GM13977 (cell line): ENCODE measurements at regions not wholly inside any gene's neighbourhood (a gene's known extent, or its start where the extent isn't known, plus 50 kb on each side); places are given as distances from the start of the nearest gene placed in this dataset.
"Not testable (repeated sequence)": the region's sequence is repeated elsewhere in the genome, so short reads cannot be mapped to it uniquely, and the experiment has no call there.

Source experiments
- DNase-seq: peaks from one replicate; pipeline ENCODE4 v3.0.0; 2012; ENCODE audit warnings: low spot score
- CTCF ChIP-seq: IDR thresholded peaks from 2 replicates; pipeline ENCODE4 v1.5.1; 2012; ENCODE audit warnings: mild to moderate bottlenecking, control low read depth; ENCODE audit not compliant: insufficient read depth; ENCODE audit errors: extremely low read depth, missing control alignments
- in situ Hi-C: fragments of 300-500 bp; cut with MboI; formaldehyde crosslinking; loops from one replicate; pipeline ENCODE4 v1.12.0; 2022; ENCODE audit warnings: low sequenced_read_pairs, low pct_unique_long_range_greater_than_20kb, mixed read lengths, inconsistent platforms; ENCODE audit not compliant: unreplicated experiment

DNA sequence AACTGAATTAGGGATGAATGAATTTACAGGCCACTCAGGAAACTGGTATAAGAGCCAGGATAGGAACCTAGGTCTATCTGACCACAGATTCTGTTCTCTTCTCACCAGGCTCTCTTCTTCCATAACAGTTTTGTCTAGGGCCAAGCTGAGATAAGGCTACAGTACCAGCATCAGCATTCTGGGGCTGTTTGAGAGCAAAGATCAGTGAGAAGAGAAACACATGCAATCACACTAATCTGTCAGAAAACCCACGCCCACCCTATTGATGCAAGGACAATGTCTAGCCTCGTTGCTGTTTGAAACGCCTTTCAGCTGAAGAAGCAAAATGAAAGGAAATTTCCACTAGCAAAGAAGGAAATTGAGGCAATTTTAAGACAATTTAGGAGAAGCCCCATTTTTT lies 137.7 kb downstream of the LCA5 start:
- TF ChIP-seq CTCF, result no peak
- no peak for DNase-seq
- in situ Hi-C loops, result no loop called here

DNA sequence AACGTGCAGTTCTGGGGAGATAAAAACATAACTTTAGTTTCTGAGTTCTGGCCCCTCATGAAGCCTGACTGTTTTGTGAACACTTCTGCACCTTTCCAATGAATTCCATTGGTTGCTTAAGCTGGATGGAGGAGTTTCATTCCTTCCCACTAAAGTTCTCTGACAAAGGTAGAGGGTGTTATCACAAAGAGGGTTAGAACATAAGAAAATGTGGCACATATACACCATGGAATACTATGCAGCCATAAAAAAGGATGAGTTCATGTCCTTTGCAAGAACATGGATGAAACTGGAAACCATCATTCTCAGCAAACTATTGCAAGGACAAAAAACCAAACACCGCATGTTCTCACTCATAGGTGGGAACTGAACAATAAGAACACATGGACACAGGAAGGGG lies 138.6 kb downstream of the LCA5 start:
- DNase-seq, in situ Hi-C loops: not testable (repeated sequence)

DNA sequence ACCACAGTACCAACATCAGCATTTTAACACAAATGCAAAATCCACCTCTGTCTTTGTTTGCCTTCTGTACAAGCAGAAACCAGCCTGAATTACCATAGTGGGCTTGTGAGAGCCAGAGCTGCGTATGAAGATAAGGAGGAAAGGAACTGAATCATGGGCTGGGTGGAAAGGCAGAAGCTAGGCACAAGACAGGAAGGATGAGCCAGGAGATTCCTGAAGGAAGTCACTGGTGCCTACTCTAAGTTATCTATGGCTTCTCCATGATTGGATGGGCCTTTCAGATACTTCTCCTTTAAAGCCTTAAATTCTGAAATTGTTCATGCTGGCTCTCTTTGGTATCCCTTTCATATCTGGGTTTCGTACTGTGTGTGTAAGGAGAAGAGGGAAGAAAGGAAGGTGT lies 140.6 kb downstream of the LCA5 start:
- in situ Hi-C loops, result no loop called here
- DNase-seq, result no peak
- TF ChIP-seq CTCF, result no peak

- no peak for TF ChIP-seq CTCF
- in situ Hi-C loops, result no loop called here
- no peak for DNase-seq
These were observed 142.5 kb downstream of the LCA5 start for GRCh38 chr6:79394690-79395089.

DNA sequence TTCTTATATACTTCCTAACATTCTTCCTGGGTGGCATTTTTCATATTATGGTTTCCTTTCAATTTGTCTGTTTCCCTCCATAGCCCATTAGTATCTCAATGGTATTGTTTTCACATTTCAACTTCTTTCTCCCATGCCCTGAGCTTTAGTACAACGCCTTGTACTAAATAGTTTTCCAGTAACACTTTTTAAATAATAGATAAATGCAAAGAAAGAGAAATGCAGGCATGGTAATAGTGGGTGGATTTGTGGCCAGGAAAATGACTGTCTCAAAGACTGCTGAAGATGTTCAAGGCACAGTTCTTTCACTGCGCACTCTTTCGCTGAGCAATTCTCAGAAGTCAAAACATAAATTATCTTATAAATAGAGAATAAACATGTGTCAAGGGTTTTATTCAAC lies 145.1 kb downstream of the LCA5 start:
- TF ChIP-seq CTCF, result no peak
- in situ Hi-C loops, result no loop called here
- no peak for DNase-seq

- in situ Hi-C loops, result no loop called here
- DNase-seq, result no peak
- no peak for TF ChIP-seq CTCF
These were observed 145.8 kb downstream of the LCA5 start for GRCh38 chr6:79391480-79391879.

GRCh38 chr6:79385893-79386292 lies 151.3 kb downstream of the LCA5 start:
- TF ChIP-seq CTCF, result no peak
- DNase-seq, result no peak
- in situ Hi-C loops, result no loop called here

GRCh38 chr6:79385333-79385732 lies 150.9 kb upstream of the HMGN3 start:
- in situ Hi-C loops, result no loop called here
- TF ChIP-seq CTCF, result no peak
- no peak for DNase-seq
